KOPT-K1 (cell line): ENCODE measurements at regions not wholly inside any gene's neighbourhood (a gene's known extent, or its start where the extent isn't known, plus 50 kb on each side); places are given as distances from the start of the nearest gene placed in this dataset.

Source experiments
- H3K27ac ChIP-seq: fragments of 200-600 bp; sonication (generic); 2 replicates; pipeline ENCODE4 v1.5.1; 2016; ENCODE audit warnings: antibody characterized with exemption, mild to moderate bottlenecking, low read depth, low read length; ENCODE audit not compliant: poor library complexity, severe bottlenecking
- H3K36me3 ChIP-seq: fragments of 200-600 bp; sonication (generic); 2 replicates; pipeline ENCODE4 v1.5.1; 2017; ENCODE audit warnings: antibody characterized with exemption, mild to moderate bottlenecking, low read length, moderate library complexity; ENCODE audit not compliant: insufficient read depth
- H3K9me3 ChIP-seq: fragments of 200-600 bp; sonication (generic); 2 replicates; pipeline ENCODE4 v1.5.1; 2017; ENCODE audit warnings: antibody characterized with exemption, low read length, mild to moderate bottlenecking; ENCODE audit not compliant: insufficient read depth, poor library complexity, severe bottlenecking

DNA sequence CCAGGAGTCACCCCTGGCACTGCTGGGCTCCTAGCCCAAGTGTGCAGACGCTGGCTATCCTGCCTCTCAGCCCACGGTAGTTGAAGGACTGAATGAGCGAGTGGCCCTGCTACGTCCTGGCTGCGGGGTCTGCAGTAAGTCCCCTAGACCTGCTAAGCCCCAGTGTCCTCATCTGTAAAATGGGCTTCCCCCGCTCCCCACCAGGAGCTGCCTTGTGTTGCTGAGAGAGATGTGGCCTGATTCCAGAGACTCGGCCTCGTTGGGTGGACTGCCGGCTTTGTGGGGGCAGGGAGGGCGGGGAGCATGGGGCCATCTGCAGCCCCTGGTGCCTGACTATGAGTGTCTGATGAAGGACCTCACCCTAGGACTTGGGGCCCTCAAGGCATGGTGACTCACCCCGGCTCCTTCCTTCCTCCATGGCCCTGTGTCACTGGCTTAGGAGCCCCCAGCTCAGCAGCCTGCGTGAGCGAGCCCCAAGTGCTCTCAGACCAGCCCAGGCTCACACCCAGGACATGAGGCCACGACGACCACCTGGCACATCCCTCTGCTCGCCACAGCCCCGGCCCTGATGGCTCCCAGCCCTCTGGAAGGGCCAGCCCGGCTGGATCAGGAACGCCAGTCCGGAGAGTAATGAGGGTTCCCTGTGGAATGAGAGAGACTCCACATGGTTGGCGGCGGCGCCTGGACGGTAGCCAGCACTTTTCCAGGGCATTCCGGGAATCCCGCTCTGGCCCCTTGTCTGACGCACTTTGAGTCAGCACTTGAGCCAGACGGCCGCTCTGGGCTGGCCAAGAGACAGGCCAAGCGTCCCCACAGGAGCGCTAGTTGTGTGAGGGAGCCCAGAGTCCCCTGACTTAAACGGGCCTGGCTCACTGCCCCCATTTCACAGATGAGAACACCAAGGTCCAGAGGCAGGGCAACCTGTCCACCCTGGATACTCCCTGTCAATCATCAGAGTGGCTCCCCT, 50.5 kb upstream of the SHISAL1 start:
- no peaks in the 10 kb centered on the region for H3K9me3 ChIP-seq
- H3K27ac ChIP-seq, result no peak overlapping the region
- no peaks in the 10 kb centered on the region for H3K36me3 ChIP-seq

DNA sequence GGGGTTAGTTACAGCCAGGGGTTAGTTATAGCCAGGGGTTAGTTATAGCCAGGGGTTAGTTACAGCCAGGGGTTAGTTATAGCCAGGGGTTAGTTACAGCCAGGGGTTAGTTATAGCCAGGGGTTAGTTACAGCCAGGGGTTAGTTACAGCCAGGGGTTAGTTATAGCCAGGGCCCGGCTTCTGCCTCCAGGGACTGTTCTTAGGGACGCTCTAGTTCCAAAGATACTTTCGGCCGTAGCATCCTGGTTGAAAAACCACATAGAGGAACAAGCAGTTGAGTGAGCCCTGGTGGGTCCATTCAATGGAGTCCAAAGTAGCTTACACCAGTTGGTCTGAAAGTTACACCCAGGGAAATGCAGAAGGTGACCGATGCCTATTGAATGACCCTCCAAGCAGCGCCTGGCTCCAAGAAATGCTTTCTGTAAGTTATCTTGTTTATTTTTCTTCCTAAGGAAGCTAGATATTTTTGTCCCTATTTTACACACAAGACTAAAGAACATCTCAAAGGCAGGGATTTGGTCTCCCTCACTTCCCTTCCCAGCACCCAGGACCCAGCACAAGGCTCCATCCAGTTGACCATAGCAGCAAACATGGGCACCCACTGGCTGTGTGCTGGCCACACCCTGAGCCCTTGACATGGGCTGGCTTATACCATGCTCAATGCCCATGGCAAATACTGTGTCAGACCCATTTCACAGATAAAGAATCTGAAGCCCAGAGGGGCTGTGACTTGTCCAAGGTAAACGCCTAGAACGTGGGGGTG, 49.7 kb upstream of the SHISAL1 start:
- no peak overlapping the region for H3K27ac ChIP-seq
- H3K36me3 ChIP-seq, result no peaks in the 10 kb centered on the region
- H3K9me3 ChIP-seq, result no peaks in the 10 kb centered on the region
